ENCODE measurements at regions not wholly inside any gene's neighbourhood (a gene's known extent, or its start where the extent isn't known, plus 50 kb on each side); places are given as distances from the start of the nearest gene placed in this dataset.
"Not testable (repeated sequence)": the region's sequence is repeated elsewhere in the genome, so short reads cannot be mapped to it uniquely, and the experiment has no call there.

- Histone ChIP-seq H3K27me3 (ENCODE audit: low read depth, low read length) (no peaks in the 10 kb centered on the region), H3K4me1 (ENCODE audit: low read length) (no peaks in the 10 kb centered on the region), H4K20me1 (ENCODE audit: insufficient read depth, low read length) (no peaks in the 10 kb centered on the region), H3K27ac (ENCODE audit: low read length) (no peak overlapping the region), H3K4me2 (ENCODE audit: low read length) (no peak overlapping the region), H3K4me3 (ENCODE audit: low read length) (no peak overlapping the region), H2AFZ (ENCODE audit: low read depth, low read length) (no peak overlapping the region), H3K9me3 (ENCODE audit: insufficient read depth, low read length) (no peaks in the 10 kb centered on the region), H3K9ac (ENCODE audit: low read length) (no peak overlapping the region), H3K79me2 (ENCODE audit: low read length) (no peaks in the 10 kb centered on the region), H3K36me3 (replicated peaks; ENCODE audit: low read depth, low read length) (no peaks in the 10 kb centered on the region)
- TF ChIP-seq CTCF (IDR thresholded peaks at IDR 0.05; ENCODE audit: low read depth, low read length): no peak
- TF ChIP-seq EZH2phosphoT487 (IDR thresholded peaks at IDR 0.05; ENCODE audit: low read depth): no peak
Observed at GRCh38 chrX:77275392-77275791, 171.8 kb upstream of the FGF16 start.

- no peak overlapping the region for H3K9ac ChIP-seq (ENCODE audit: low read length)
- H3K4me2 ChIP-seq (ENCODE audit: low read length): no peak overlapping the region
- no peaks in the 10 kb centered on the region for H3K4me1 ChIP-seq (ENCODE audit: low read length)
- H2AFZ ChIP-seq (ENCODE audit: low read depth, low read length): no peak overlapping the region
- no peak overlapping the region for H3K4me3 ChIP-seq (ENCODE audit: low read length)
- H4K20me1 ChIP-seq (ENCODE audit: insufficient read depth, low read length): no peaks in the 10 kb centered on the region
- TF ChIP-seq CTCF (IDR thresholded peaks at IDR 0.05; ENCODE audit: low read depth, low read length): peak; percentile 27; the same call in 1 of the 2 replicates
- no peak for TF ChIP-seq EZH2phosphoT487 (IDR thresholded peaks at IDR 0.05; ENCODE audit: low read depth)
- no peaks in the 10 kb centered on the region for H3K79me2 ChIP-seq (ENCODE audit: low read length)
- no peaks in the 10 kb centered on the region for H3K36me3 ChIP-seq (replicated peaks; ENCODE audit: low read depth, low read length)
- no peaks in the 10 kb centered on the region for H3K27me3 ChIP-seq (ENCODE audit: low read depth, low read length)
- no peaks in the 10 kb centered on the region for H3K9me3 ChIP-seq (ENCODE audit: insufficient read depth, low read length)
- H3K27ac ChIP-seq (ENCODE audit: low read length): no peak overlapping the region
Observed at GRCh38 chrX:77276742-77277141, 170.4 kb upstream of the FGF16 start.

GRCh38 chrX:77277911-77278310 is 169.3 kb upstream of the FGF16 start:
- TF ChIP-seq EZH2phosphoT487 (IDR thresholded peaks at IDR 0.05; ENCODE audit: low read depth): no peak
- TF ChIP-seq CTCF (IDR thresholded peaks at IDR 0.05; ENCODE audit: low read depth, low read length): no peak
- H3K4me3 ChIP-seq (ENCODE audit: low read length): no peak overlapping the region

GRCh38 chrX:77279373-77279772 is 167.8 kb upstream of the FGF16 start:
- H3K4me3 ChIP-seq (ENCODE audit: low read length); H3K27me3 ChIP-seq (ENCODE audit: low read depth, low read length); H2AFZ ChIP-seq (ENCODE audit: low read depth, low read length); H3K79me2 ChIP-seq (ENCODE audit: low read length); H3K36me3 ChIP-seq (replicated peaks; ENCODE audit: low read depth, low read length); H3K4me2 ChIP-seq (ENCODE audit: low read length); H3K4me1 ChIP-seq (ENCODE audit: low read length); H3K9me3 ChIP-seq (ENCODE audit: insufficient read depth, low read length); H3K27ac ChIP-seq (ENCODE audit: low read length); H4K20me1 ChIP-seq (ENCODE audit: insufficient read depth, low read length); H3K9ac ChIP-seq (ENCODE audit: low read length): not testable (repeated sequence)

More at GRCh38 chrX:77277911-77278310, 169.3 kb upstream of the FGF16 start:
- Histone ChIP-seq H4K20me1 (ENCODE audit: insufficient read depth, low read length) (no peaks in the 10 kb centered on the region), H3K4me1 (ENCODE audit: low read length) (no peaks in the 10 kb centered on the region), H3K4me2 (ENCODE audit: low read length) (no peak overlapping the region), H3K27ac (ENCODE audit: low read length) (no peak overlapping the region), H3K9me3 (ENCODE audit: insufficient read depth, low read length) (no peaks in the 10 kb centered on the region), H3K79me2 (ENCODE audit: low read length) (no peaks in the 10 kb centered on the region), H3K27me3 (ENCODE audit: low read depth, low read length) (no peaks in the 10 kb centered on the region), H2AFZ (ENCODE audit: low read depth, low read length) (no peak overlapping the region), H3K36me3 (replicated peaks; ENCODE audit: low read depth, low read length) (no peaks in the 10 kb centered on the region), H3K9ac (ENCODE audit: low read length) (no peak overlapping the region)

All from OCI-LY3 (cell line).